SK-N-MC (cell line): ENCODE measurements at regions not wholly inside any gene's neighbourhood (a gene's known extent, or its start where the extent isn't known, plus 50 kb on each side); places are given as distances from the start of the nearest gene placed in this dataset.
"Not testable (repeated sequence)": the region's sequence is repeated elsewhere in the genome, so short reads cannot be mapped to it uniquely, and the experiment has no call there.

Experiments used
- DNase-seq: peaks from one replicate; pipeline ENCODE4 v3.0.0-alpha.2; 2011; ENCODE audit warnings: low read depth, low spot score
- H3K27ac ChIP-seq: fragments of 200-600 bp; sonication (generic); 2 replicates; pipeline ENCODE4 v1.5.1; 2016; ENCODE audit warnings: mixed run types
- H3K36me3 ChIP-seq: fragments of 200-600 bp; sonication (generic); 2 replicates; pipeline ENCODE4 v1.6.1; 2017; ENCODE audit warnings: antibody characterized with exemption, low read length, mixed read lengths; ENCODE audit not compliant: insufficient read depth
- H3K4me3 ChIP-seq: fragments of 200-600 bp; sonication (generic); 2 replicates; pipeline ENCODE4 v1.5.1; 2016
- H3K9ac ChIP-seq: fragments of 200-600 bp; sonication (generic); 2 replicates; pipeline ENCODE4 v1.8.0; 2017; ENCODE audit warnings: mixed run types, mixed read lengths; ENCODE audit not compliant: insufficient read length
- H3K9me3 ChIP-seq: fragments of 200-600 bp; sonication (generic); 2 replicates; pipeline ENCODE4 v1.6.1; 2017; ENCODE audit warnings: low read depth, mild to moderate bottlenecking, antibody characterized with exemption, low read length, moderate library complexity, mixed read lengths
- EZH2 ChIP-seq: fragments of 200-600 bp; sonication (generic); IDR thresholded peaks from one replicate; pipeline ENCODE4 v1.6.1; 2017; ENCODE audit warnings: antibody characterized with exemption
- FOXP2 ChIP-seq: optimal IDR thresholded peaks from 2 replicates; pipeline ENCODE3; 2011; ENCODE audit warnings: mild to moderate bottlenecking, moderate library complexity; ENCODE audit not compliant: insufficient read depth; ENCODE audit errors: extremely low read length, control extremely low read depth
- POLR2AphosphoS5 ChIP-seq: IDR thresholded peaks from 2 replicates; pipeline ENCODE4 v1.6.1; 2012; ENCODE audit warnings: mild to moderate bottlenecking, low read depth, low read length, borderline replicate concordance

DNA sequence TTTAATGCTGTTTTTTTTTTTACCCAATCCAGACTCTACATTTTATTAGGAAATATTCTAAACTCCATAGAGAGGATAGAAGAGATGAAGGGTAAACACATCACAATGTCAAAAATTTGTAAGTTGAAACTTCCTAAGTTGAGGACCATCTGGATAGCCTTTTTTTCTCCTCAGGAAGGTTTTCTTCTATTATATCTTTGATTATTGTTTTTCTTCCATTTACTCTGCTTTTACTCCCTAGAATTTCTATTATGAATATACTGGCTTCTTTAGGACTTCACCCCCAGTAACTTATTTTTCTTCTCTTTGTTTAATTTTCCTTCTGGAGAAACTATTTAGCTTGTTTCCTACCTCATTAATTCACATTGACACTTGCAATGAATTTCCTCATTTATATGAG lies 71.2 kb upstream of the SLIT2 start:
- no peak for TF ChIP-seq POLR2AphosphoS5
- H3K36me3 ChIP-seq = no peaks in the 10 kb centered on the region
- no peak for DNase-seq
- H3K4me3 ChIP-seq = no peak overlapping the region
- no peak overlapping the region for H3K9ac ChIP-seq
- H3K27ac ChIP-seq = no peak overlapping the region
- no peaks in the 10 kb centered on the region for H3K9me3 ChIP-seq

GRCh38 chr4:20178902-20179576 lies 72.7 kb upstream of the SLIT2 start:
- Histone ChIP-seq H3K4me3 (no peak overlapping the region), H3K27ac (no peak overlapping the region), H3K36me3 (no peaks in the 10 kb centered on the region), H3K9ac (no peak overlapping the region), H3K9me3 (no peaks in the 10 kb centered on the region)
- TF ChIP-seq EZH2 (no peak), POLR2AphosphoS5 (no peak), FOXP2 (no peak)
- no peak for DNase-seq

GRCh38 chr4:20176881-20177280 lies 74.8 kb upstream of the SLIT2 start:
- Histone ChIP-seq H3K4me3 (no peak overlapping the region), H3K27ac (no peak overlapping the region), H3K36me3 (no peaks in the 10 kb centered on the region), H3K9ac (no peak overlapping the region), H3K9me3 (no peaks in the 10 kb centered on the region)
- no peak for DNase-seq
- TF ChIP-seq FOXP2 (no peak), POLR2AphosphoS5 (no peak), EZH2 (no peak)

- TF ChIP-seq FOXP2 (no peak), POLR2AphosphoS5 (no peak), EZH2 (no peak)
- Histone ChIP-seq H3K4me3 (no peak overlapping the region), H3K9ac (no peak overlapping the region), H3K9me3 (no peaks in the 10 kb centered on the region), H3K36me3 (no peaks in the 10 kb centered on the region), H3K27ac (no peak overlapping the region)
- DNase-seq = no peak
These were observed 79.5 kb upstream of the SLIT2 start for GRCh38 chr4:20172070-20172760.

DNA sequence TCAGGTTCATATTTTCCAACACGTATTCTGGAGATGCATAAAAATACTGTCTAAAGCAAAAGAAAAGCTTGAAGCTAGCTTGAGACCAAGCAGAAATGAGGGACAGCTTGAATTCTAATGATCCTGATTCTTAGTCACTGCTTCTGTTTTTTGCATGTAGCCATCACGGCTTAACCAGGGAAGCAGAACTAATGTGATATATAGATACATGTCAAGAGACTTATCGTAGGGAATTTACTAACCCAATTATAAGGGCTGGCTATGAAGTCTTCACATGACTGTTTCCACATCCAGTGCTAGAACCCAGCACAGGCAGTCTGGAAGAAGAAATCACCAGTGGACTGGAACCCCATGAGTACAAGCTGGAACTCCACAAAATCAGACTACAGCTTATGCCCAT lies 85.2 kb upstream of the SLIT2 start:
- no peak for TF ChIP-seq POLR2AphosphoS5
- TF ChIP-seq FOXP2 = no peak
- TF ChIP-seq EZH2 = no peak
- Histone ChIP-seq H3K9ac (no peak overlapping the region), H3K27ac (no peak overlapping the region), H3K36me3 (no peaks in the 10 kb centered on the region), H3K4me3 (no peak overlapping the region), H3K9me3 (no peaks in the 10 kb centered on the region)
- DNase-seq = no peak

DNA sequence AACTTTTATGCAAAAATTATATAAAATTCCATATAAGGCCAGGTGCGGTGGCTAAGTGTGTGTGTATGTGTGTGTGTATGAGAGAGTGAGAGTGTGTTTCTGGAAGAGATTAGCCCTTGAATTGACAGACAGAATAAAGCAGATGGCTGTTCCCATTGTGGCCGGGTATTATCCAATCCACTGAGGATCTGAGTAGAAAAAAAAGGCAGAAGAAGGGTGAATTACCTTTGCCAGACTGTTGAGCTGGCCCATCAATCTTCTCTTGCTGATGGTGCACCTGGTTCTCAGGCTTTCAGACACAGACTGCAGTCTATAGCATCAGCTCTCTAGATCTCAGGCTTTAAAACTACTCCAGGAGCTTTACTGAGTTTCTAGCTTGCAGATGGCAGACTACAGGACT lies 92.2 kb upstream of the SLIT2 start:
- H3K27ac ChIP-seq = no peak overlapping the region

DNA sequence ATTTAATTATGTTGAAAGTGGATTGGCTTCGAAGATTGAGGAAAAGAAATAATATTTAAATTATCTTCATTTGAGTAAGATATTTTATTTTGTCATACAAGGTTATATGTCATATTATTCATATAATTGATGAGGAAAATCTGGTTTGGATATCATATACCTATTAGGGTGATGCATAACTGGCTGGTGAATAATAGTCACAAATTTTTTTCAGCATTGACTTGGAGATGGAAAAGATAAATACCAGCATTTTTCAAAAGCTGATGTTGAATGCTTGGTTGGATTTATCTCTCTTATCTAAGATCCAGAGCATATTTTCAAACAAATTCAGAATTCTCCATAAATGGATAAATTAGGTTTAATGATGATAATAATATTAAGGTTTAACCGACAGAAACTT lies 93.5 kb upstream of the SLIT2 start:
- Histone ChIP-seq H3K4me3 (no peak overlapping the region), H3K9ac (no peak overlapping the region), H3K27ac (no peak overlapping the region), H3K9me3 (no peaks in the 10 kb centered on the region), H3K36me3 (no peaks in the 10 kb centered on the region)
- no peak for DNase-seq
- TF ChIP-seq POLR2AphosphoS5 (no peak), EZH2 (no peak), FOXP2 (no peak)

More for the DNA sequence above, 92.2 kb upstream of the SLIT2 start:
- no peak for TF ChIP-seq FOXP2
- no peak for TF ChIP-seq EZH2
- TF ChIP-seq POLR2AphosphoS5 = no peak
- Histone ChIP-seq H3K9me3 (no peaks in the 10 kb centered on the region), H3K36me3 (no peaks in the 10 kb centered on the region), H3K4me3 (no peak overlapping the region), H3K9ac (no peak overlapping the region)
- DNase-seq = no peak

DNA sequence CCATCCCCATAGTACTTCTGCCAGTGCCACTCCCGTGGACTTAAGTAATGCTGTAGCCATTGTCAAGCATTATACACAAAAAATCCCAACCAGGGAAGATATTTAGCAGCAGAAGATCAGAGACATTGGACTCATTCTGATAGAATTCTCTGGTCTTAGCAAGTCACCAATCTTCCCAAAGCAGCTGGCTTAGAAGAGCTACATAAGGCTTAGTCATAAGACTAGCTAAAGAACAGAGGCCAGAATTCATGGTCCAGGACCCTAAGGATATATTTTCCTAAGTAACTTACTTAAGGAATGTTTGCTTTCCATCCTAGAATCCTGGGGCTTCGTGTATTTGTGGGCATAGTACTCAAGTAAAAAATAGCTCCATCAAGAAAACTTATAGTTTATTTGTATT lies 100.3 kb upstream of the SLIT2 start:
- H3K9ac ChIP-seq = no peak overlapping the region
- H3K4me3 ChIP-seq = no peak overlapping the region
- H3K9me3 ChIP-seq = no peaks in the 10 kb centered on the region
- DNase-seq = no peak
- no peak for TF ChIP-seq EZH2
- no peak for TF ChIP-seq FOXP2
- TF ChIP-seq POLR2AphosphoS5 = no peak
- no peak overlapping the region for H3K27ac ChIP-seq
- H3K36me3 ChIP-seq = no peaks in the 10 kb centered on the region

GRCh38 chr4:20149143-20149542 lies 102.6 kb upstream of the SLIT2 start:
- not testable (repeated sequence) for H3K4me3 ChIP-seq, H3K9me3 ChIP-seq, DNase-seq, H3K9ac ChIP-seq, H3K27ac ChIP-seq, H3K36me3 ChIP-seq
